ENCODE measurements at regions not wholly inside any gene's neighbourhood (a gene's known extent, or its start where the extent isn't known, plus 50 kb on each side); places are given as distances from the start of the nearest gene placed in this dataset.
"Not testable (repeated sequence)": the region's sequence is repeated elsewhere in the genome, so short reads cannot be mapped to it uniquely, and the experiment has no call there.

- no peak for DNase-seq (ENCODE audit: low read depth in 4 of 4, low spot score in 3 of 4)
Measured at GRCh38 chr2:187078297-187078696, 229.3 kb upstream of the ZSWIM2 start.

DNA sequence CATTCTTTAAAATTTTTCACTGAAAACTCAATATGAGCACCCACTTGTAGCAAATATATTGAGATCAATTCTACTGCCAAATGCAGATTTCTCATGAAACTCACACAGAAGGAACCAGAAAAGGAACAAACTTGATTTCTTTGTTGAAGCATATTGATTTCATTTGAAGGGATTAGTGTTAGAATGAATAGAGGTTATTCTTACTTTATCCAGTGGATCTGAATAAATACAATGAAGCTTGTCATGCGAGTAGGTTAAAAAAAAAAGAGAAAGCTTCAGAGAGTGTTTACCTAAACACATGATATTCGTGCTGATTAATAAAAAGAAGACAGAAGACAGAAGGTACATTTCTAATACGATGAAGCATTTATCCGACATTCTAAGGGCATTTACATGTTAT lies 226.7 kb upstream of the ZSWIM2 start:
- DNase-seq (ENCODE audit: low read depth in 4 of 4, low spot score in 3 of 4) = no peak

- DNase-seq (ENCODE audit: low read depth in 4 of 4, low spot score in 3 of 4) = no peak
Measured at GRCh38 chr2:187075199-187075635, 226.2 kb upstream of the ZSWIM2 start.

DNA sequence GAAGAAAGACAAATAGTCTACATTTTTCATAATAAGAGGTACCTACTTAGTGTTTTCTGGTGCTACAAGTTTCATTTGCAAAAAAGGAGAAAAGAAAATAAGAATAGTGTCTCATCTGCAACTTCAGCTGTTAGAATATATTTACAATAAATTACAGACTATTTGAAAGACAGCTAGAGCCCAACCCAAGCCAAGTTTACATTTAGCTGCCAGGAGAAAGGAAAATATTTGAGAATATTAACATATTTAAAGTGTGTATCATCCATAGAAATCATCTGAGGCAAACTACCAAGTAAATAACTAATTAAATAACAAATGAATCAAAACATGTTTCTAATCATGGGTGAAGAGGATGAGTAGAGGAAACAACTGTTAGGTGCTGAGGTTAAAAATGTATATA lies 209.2 kb upstream of the ZSWIM2 start:
- DNase-seq (ENCODE audit: low read depth in 4 of 4, low spot score in 3 of 4) = no peak

DNA sequence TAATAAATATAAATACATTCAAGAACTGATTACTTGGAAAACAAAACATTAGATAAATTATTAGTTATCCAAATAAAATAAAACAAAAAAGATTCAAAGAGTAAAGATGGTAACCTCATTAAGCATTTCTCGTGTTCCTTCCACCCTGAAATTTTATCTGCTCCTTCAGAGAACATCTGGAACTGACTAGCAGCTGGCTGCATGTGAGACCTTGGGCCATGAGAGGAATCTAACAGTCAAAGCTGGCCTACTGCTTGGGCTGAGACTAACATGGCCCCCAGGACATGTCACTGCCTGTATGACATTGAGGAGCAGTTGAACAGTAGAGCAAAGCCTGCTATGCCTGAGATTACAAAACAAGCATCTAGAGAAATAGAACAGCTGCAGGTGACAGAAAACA lies 208.5 kb upstream of the ZSWIM2 start:
- no peak for DNase-seq (ENCODE audit: low read depth in 4 of 4, low spot score in 3 of 4)

DNA sequence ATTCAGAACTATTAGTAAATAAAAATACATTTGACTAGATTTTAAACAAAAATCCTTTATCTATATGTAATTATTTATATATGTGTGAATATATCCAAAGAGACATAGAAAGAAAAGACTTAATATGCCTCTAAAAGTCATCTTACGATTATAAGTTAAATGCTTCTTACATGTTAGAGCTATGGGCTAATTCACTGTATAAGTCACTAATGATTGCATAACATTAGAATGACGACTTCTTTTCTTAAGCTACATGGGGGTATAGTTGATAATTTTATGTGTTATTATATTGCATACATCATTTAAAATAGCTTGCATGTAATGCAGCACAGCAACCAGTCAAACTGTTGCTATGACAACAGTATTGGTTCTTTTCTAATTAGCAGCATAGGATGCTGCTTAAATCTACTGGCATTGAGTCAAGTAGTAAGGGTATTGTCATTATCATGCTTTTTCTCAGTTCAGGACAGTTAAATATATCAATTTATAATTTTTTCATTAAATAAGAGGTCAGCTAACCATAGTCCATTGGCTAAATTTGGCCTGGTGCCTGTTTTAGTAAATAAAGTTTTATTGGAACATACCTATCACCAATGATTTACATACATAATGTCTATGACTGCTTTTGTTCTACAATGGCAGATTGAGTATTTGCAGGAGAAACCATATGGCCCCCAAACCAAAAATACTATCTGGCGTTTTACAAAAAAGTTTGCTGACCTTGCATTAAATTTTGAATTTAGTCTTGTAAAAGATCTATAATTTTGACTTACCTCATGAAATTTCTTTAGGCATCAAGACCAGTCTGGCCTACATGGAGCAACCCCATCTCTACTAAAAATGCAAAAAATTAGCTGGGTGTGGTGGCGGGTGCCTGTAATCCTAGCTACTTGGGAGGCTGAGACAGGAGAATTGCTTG lies 207.7 kb upstream of the ZSWIM2 start:
- DNase-seq (ENCODE audit: low read depth in 4 of 4, low spot score in 3 of 4) = no peak

DNA sequence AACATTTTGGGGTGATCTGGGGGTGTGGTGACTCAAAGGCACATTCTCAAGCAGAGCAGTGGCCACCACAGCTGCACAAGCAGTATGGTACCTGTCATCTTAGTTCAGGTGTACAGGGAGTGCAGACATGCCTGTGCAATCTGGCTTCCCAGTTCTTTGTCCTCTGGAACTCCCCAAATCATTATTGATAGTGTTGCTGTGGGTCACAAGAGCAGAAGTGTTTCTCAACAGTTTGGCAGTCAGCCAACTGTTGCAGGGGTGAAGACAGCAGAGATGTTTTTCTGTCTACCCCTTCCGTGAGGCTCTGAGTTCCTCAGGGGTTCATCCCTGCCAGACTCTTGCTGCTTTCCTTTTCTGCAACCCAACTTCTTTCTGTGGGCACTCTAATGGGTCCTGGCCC lies 206.5 kb upstream of the ZSWIM2 start:
- no peak for DNase-seq (ENCODE audit: low read depth in 4 of 4, low spot score in 3 of 4)

GRCh38 chr2:187054501-187055319 lies 205.7 kb upstream of the ZSWIM2 start:
- DNase-seq (ENCODE audit: low read depth in 4 of 4, low spot score in 3 of 4) = no peak

- no peak for DNase-seq (ENCODE audit: low read depth in 4 of 4, low spot score in 3 of 4)
Measured at GRCh38 chr2:187051350-187051749, 202.4 kb upstream of the ZSWIM2 start.

GRCh38 chr2:187050409-187050998 lies 201.5 kb upstream of the ZSWIM2 start:
- no peak for DNase-seq (ENCODE audit: low read depth in 4 of 4, low spot score in 3 of 4)

GRCh38 chr2:187037310-187037709 lies 188.3 kb upstream of the ZSWIM2 start:
- DNase-seq (ENCODE audit: low read depth in 4 of 4, low spot score in 3 of 4) = no peak

DNA sequence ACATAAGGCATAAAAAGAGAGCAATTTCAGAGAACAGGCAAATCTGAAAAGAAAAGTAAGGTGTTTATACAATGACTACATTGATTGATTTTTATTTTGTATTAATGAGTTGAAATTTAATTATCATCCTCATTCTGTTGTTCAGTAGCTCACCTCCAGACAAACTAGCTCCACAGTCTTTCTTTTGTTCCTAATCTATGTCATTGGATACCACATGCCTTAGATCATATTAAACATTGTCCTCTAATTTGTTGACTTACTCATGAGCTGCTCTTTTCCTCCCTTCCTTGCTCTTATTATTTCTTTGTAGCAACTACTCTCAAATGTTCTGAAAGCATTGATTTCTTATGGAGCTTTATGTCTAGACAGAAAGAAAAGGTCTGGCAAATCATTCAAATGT lies 185.5 kb upstream of the ZSWIM2 start:
- DNase-seq (ENCODE audit: low read depth in 4 of 4, low spot score in 3 of 4) = no peak

DNA sequence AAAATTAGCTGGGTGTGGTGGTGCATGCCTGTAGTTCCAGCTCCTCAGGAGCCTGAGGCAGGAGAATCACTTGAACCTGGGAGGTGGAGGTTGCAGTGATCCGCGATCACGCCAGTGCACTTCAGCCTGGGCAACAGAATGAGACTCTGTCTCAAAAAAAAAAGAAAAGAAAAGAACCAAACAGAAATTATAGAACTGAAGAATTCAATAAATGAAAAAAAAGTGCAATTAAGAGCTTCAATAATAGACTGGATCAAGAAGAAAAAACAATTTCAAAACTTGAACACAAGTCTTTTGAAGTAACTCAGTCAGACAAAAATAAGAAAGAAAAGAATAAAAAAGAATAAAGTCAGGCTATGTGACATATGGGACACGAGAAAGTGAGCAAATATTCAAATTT lies 175.8 kb upstream of the ZSWIM2 start:
- DNase-seq (ENCODE audit: low read depth in 4 of 4, low spot score in 3 of 4) = no peak

- DNase-seq (ENCODE audit: low read depth in 4 of 4, low spot score in 3 of 4) = not testable (repeated sequence)
Measured at GRCh38 chr2:187023996-187024395, 175.0 kb upstream of the ZSWIM2 start.

DNA sequence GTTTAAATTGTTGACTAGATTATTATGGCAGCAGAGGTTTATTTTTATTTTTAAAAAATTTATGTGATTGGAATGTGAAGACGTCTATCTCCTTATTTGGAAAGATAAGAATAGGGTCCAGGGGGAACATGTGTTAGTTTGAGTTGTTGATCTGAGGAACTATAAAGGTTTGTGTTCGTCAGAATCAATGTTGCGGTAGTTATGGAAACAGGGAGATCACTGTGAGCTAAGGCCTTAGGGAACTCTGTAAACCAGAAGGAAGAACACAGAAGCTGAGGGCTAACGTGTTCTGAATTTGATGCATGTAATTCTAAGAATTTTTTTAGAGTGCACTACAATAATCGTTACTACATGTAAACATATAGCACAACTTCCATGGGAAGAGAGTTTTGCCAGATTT lies 168.5 kb upstream of the ZSWIM2 start:
- no peak for DNase-seq (ENCODE audit: low read depth in 4 of 4, low spot score in 3 of 4)

DNA sequence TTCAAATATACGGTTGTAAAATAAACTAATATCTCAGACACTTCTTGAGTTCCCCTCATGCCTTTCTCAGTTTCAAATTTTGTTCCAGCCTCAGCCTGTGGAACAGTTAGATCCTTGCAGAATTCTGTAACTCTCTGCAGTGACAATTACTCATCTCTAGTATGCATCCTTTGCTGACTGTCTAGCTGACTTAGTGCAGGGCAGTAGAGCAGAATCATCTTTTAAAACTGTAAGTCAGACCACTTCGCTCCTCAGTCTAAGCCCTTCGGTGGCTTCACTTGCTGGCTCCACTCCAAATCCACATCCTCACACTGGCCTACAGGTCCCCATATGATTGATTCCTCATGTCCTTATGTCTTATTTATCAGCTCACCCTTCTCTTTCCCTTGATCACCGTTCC lies 164.1 kb upstream of the ZSWIM2 start:
- no peak for DNase-seq (ENCODE audit: low read depth in 4 of 4, low spot score in 3 of 4)

DNA sequence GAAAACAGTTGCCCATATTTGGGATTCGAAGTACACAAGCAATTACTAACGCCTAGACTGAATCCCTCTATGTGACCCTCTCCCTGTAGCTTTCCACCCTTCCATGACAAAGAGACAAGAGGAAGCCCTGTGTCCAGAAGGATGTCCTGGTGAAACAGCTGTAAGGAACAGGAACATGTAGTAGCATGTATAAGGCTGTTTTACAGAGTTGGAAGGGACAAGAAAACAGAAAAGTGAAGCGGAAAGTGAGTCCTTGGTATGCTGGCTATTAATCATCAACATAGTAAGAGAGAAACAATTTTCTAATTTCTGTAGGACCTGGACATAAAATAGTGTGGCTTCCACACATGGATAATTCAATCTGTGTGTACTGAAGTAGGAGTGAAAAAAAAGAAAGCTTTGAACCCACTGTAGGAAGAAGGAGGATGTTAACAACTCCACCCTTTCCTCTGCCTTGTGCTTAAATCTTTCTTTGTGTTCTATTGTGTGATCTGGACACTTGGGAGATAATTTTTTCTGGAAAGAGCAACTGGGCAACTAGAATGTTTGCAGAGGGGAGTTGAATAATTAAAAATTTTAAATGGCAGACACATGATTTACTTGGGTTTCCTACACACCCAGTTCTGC lies 162.3 kb upstream of the ZSWIM2 start:
- DNase-seq (ENCODE audit: low read depth in 4 of 4, low spot score in 3 of 4) = no peak

DNA sequence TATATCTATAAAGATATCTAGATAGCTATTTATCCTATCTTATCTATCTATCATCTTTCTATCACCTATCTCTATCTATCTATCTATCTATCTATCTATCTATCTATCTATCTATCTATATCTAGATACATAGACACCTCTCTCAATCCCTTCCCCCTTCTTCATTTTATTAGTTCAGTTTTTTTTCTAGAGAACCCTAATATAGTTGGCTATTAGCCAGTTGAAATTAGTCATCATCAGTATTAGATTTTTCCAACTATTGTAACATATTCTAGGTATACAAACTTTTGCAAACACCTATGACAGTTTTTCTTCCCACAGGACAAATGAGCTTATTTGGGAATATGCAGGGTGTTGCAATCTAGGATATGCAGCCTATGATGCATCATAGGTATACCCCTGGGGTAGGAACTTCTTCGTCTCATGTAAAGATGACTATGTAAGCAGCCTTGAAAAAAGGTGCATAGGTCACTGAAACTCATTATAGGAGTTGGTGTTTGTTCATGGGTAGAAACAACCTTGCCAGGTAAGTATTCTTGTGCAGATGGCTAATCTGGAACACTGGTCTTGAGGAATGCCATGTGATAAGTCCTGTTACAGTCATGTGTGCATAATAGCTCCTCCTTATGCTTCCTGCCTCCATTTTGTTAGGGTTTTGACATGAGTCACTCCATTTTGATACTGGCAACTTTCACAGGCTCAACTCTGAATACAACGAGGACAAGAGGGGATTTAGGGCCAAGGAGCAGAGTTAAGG lies 160.7 kb upstream of the ZSWIM2 start:
- DNase-seq (ENCODE audit: low read depth in 4 of 4, low spot score in 3 of 4) = no peak

- DNase-seq (ENCODE audit: low read depth in 4 of 4, low spot score in 3 of 4) = no peak
Measured at GRCh38 chr2:187008111-187008510, 159.1 kb upstream of the ZSWIM2 start.

GRCh38 chr2:187003611-187004010 lies 154.6 kb upstream of the ZSWIM2 start:
- no peak for DNase-seq (ENCODE audit: low read depth in 4 of 4, low spot score in 3 of 4)

Data from right renal pelvis (tissue), 4 donors.